ES-I3 (cell line): ENCODE measurements at regions not wholly inside any gene's neighbourhood (a gene's known extent, or its start where the extent isn't known, plus 50 kb on each side); places are given as distances from the start of the nearest gene placed in this dataset.
"Not testable (repeated sequence)": the region's sequence is repeated elsewhere in the genome, so short reads cannot be mapped to it uniquely, and the experiment has no call there.

Experiments
- H3K36me3 ChIP-seq: 2 replicates; pipeline ENCODE4 v1.6.1; 2013; ENCODE audit warnings: mild to moderate bottlenecking, low read length, control low read depth, moderate library complexity; ENCODE audit not compliant: insufficient read depth
- H3K4me1 ChIP-seq: 2 replicates; pipeline ENCODE4 v1.6.1; 2013; ENCODE audit warnings: mild to moderate bottlenecking, control low read depth, low read length; ENCODE audit not compliant: insufficient read depth
- H3K9ac ChIP-seq: 2 replicates; pipeline ENCODE4 v1.6.1; 2013; ENCODE audit warnings: low read depth, mild to moderate bottlenecking, low read length, moderate library complexity
- H3K9me3 ChIP-seq: 2 replicates; pipeline ENCODE4 v1.6.1; 2013; ENCODE audit warnings: mild to moderate bottlenecking, low read length, moderate library complexity; ENCODE audit not compliant: control insufficient read depth, insufficient read depth

- Histone ChIP-seq H3K9me3 (no peaks in the 10 kb centered on the region), H3K9ac (no peak overlapping the region), H3K4me1 (no peaks in the 10 kb centered on the region), H3K36me3 (no peaks in the 10 kb centered on the region)
These were observed 186.2 kb upstream of the PCDH9 start for GRCh38 chr13:67416047-67416925.

DNA sequence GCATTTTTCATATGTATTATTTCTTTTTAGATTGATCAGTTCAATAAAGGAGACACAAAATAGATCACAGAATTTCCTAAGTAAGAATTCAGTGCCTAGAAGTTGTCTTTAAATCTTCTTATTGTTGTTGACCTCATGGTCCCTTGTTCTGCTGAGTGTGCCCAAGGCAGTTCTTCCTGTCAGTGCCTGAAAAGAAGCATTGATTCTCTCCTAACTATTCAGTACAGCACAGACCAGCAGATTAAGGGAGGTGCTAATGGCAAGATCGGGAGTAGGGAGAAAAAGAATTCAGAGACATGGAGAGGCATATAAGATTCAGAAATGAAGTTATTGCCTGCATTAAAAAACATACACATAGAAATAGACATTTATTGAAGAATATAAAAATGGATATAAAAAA is 180.5 kb upstream of the PCDH9 start:
- Histone ChIP-seq H3K9ac (no peak overlapping the region), H3K9me3 (no peaks in the 10 kb centered on the region), H3K36me3 (no peaks in the 10 kb centered on the region), H3K4me1 (no peaks in the 10 kb centered on the region)

- Histone ChIP-seq H3K36me3 (no peaks in the 10 kb centered on the region), H3K4me1 (no peaks in the 10 kb centered on the region), H3K9ac (no peak overlapping the region), H3K9me3 (no peaks in the 10 kb centered on the region)
These were observed 178.7 kb upstream of the PCDH9 start for GRCh38 chr13:67408798-67409197.

- Histone ChIP-seq H3K4me1 (no peaks in the 10 kb centered on the region), H3K9ac (no peak overlapping the region), H3K36me3 (no peaks in the 10 kb centered on the region), H3K9me3 (no peaks in the 10 kb centered on the region)
These were observed 172.4 kb upstream of the PCDH9 start for GRCh38 chr13:67402546-67402945.

GRCh38 chr13:67395577-67395976 is 165.4 kb upstream of the PCDH9 start:
- no peaks in the 10 kb centered on the region for H3K4me1 ChIP-seq
- no peak overlapping the region for H3K9ac ChIP-seq
- H3K36me3 ChIP-seq: no peaks in the 10 kb centered on the region
- no peaks in the 10 kb centered on the region for H3K9me3 ChIP-seq

- Histone ChIP-seq H3K9me3 (no peaks in the 10 kb centered on the region), H3K9ac (no peak overlapping the region)
These were observed 161.9 kb upstream of the PCDH9 start for GRCh38 chr13:67392014-67392413.

DNA sequence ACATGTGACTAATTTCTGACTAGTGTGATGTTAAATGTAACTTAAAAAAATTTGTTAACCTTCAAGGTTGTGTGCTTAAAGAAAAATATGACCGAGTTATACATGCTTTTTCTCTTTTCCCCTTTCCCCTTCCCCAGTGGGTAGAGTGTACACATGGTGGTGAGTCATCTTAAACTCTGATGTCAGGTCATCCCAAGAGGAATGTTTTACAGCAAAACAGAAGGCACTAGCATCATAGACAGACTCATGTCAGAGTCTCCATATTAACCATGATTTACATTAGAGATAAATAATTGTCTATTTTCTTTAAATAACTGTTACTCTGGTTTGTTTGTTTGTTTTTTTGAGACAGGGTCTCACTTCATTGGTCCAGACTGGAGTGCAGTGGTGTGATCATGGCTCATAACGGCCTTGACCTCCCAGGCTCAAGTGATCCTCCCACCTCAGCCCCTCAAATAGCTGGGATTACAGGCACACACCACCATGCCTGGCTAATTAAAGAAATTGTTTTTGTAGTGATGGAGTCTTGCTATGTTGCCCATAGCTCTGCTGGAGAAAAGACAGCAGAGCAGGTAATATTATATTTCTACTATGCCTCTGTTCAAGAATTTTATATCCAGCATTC is 160.4 kb upstream of the PCDH9 start:
- Histone ChIP-seq H3K9me3 (no peaks in the 10 kb centered on the region), H3K4me1 (no peaks in the 10 kb centered on the region), H3K9ac (no peak overlapping the region), H3K36me3 (no peaks in the 10 kb centered on the region)

More at GRCh38 chr13:67392014-67392413, 161.9 kb upstream of the PCDH9 start:
- H3K4me1 ChIP-seq: no peaks in the 10 kb centered on the region
- H3K36me3 ChIP-seq: no peaks in the 10 kb centered on the region

DNA sequence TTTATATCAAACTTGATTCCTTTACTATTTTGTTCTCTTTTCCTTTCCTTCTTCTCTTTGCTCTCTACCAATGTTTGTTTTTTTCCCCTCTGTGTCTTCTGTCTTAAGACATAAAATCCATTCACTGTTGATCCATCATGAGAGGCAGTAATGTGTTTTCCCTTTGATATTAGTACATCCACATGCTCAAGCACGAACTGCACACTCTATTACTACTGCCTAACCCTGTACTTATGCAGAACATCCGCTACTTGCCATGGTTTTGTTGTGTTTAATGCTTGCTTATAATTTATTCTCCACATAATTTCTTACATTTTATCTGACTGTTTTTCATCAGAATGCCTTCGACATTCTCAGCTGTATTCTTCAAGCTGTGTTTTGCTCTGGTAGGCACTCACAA is 159.0 kb upstream of the PCDH9 start:
- Histone ChIP-seq H3K9me3 (no peaks in the 10 kb centered on the region), H3K4me1 (peaks cover under 1% of the 10 kb centered on the region; the same call in 1 of the 2 replicates), H3K36me3 (no peaks in the 10 kb centered on the region), H3K9ac (no peak overlapping the region)

DNA sequence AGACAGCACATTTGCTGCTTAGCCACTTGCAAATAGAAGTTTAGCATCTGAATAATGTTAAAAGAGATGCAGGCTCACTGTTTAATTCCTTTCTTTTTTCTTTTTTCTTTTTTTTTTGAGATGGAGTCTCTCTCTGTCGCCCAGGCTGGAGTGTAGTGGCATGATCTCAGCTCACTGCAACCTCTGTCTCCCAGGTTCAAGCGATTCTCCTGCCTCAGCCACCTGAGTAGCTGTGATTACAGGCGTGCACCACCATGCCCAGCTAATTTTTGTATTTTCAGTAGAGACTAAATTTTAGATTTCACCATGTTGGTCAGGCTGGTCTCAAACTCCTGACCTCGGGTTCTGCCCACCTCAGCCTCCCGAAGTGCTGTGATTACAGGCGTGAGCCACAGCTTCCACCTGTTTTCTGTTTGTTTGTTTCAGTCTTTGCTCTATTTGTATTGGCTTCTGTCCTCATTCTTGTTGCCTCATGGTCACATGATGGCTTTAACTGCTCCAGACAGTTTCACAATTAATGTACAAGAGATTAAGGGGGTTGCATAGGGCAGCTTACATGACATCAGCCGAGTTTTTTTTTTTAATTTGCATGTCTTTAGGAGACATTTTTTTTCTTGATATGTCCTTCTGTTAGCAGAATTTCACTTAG is 153.1 kb upstream of the PCDH9 start:
- H3K9me3 ChIP-seq, H3K36me3 ChIP-seq, H3K9ac ChIP-seq: not testable (repeated sequence)
- peaks cover 11% of the 10 kb centered on the region for H3K4me1 ChIP-seq

DNA sequence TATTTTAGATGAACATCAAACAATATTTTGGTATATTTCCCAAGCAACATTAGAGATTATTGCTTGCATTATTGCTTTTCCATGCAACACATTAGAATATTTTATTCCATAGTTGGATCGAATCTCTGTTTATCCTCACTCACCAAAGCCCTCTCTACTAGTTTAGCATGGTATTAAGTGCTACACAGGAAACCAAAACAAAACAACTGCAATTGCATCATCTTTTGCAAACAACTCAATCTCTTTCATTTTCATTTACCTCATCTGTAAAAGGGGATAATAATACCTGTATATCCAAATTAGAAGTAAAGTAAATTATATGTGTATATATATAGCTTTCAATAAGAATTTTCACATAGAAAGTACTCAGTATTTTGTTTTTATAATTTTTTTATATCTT is 147.8 kb upstream of the PCDH9 start:
- H3K9me3 ChIP-seq: no peaks in the 10 kb centered on the region

DNA sequence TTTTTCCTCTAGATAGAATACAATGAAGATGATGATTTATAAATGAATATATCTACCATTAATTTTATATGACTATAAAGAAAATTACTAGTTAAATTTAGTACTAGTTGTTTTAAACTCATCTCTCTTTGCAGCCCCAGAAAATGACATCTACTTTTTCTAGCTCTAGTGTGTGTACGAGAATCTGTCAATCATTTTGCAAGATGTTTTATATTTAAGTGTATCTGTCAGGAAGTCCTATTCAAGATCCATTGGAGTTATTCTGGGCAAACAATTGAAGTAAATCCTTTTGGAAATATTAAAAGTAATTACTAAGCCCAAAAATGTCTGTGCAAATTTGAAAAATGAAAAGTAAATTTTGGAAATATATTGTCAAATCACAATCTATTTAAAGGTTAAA is 144.3 kb upstream of the PCDH9 start:
- H3K9me3 ChIP-seq: no peaks in the 10 kb centered on the region
- no peak overlapping the region for H3K9ac ChIP-seq
- H3K36me3 ChIP-seq: no peaks in the 10 kb centered on the region
- H3K4me1 ChIP-seq: peaks cover 10% of the 10 kb centered on the region; the same call in 1 of the 2 replicates

More for the DNA sequence above, 147.8 kb upstream of the PCDH9 start:
- Histone ChIP-seq H3K4me1 (peaks cover 7% of the 10 kb centered on the region; the same call in 1 of the 2 replicates), H3K36me3 (no peaks in the 10 kb centered on the region), H3K9ac (no peak overlapping the region)

- Histone ChIP-seq H3K36me3 (no peaks in the 10 kb centered on the region), H3K9me3 (no peaks in the 10 kb centered on the region), H3K9ac (no peak overlapping the region), H3K4me1 (peaks cover 10% of the 10 kb centered on the region; the same call in 1 of the 2 replicates)
These were observed 142.8 kb upstream of the PCDH9 start for GRCh38 chr13:67372868-67373464.

- H3K9me3 ChIP-seq: no peaks in the 10 kb centered on the region
- H3K4me1 ChIP-seq: peaks cover 10% of the 10 kb centered on the region; the same call in 1 of the 2 replicates
- no peak overlapping the region for H3K9ac ChIP-seq
- H3K36me3 ChIP-seq: no peaks in the 10 kb centered on the region
These were observed 139.9 kb upstream of the PCDH9 start for GRCh38 chr13:67369895-67370660.

DNA sequence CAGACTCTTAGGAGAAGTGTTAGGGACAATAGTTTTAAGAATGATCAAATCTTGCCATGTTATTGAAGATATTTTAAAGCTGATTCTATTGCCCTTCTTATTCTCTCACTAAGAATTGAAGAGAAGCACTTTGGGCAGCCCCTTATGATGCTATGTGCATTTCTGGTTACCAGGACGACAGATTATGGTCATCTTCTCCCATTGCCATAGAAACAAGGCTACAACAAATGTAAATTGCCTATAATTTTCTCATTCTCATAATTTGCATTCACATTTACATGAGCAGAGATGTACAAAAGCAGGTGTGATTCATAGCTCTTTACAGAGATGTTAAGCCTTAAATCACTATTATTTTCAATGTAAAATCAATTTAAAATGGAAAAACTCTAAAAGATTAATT is 137.3 kb upstream of the PCDH9 start:
- peaks cover 5% of the 10 kb centered on the region; the same call in 1 of the 2 replicates for H3K4me1 ChIP-seq
- H3K36me3 ChIP-seq: no peaks in the 10 kb centered on the region
- H3K9me3 ChIP-seq: no peaks in the 10 kb centered on the region
- H3K9ac ChIP-seq: no peak overlapping the region
